B cell (primary cell): ENCODE measurements at regions not wholly inside any gene's neighbourhood (a gene's known extent, or its start where the extent isn't known, plus 50 kb on each side); places are given as distances from the start of the nearest gene placed in this dataset.
"Not testable (repeated sequence)": the region's sequence is repeated elsewhere in the genome, so short reads cannot be mapped to it uniquely, and the experiment has no call there.

Experiments used
- ATAC-seq: fragments of 200-7000 bp; cut with Tn5 transposase; one replicate; pipeline ENCODE4 v1.10.0; 2021; ENCODE audit warnings: low read depth, mild to moderate bottlenecking, moderate number of reproducible peaks, moderate library complexity
- CTCF ChIA-PET: fragments of 350-600 bp; sonication (Branson Sonifier 250); formaldehyde crosslinking; loops from one replicate; lab custom pipeline; 2021; ENCODE audit warnings: antibody characterized with exemption, inconsistent platforms; lab: Charles Lee
- POLR2A ChIA-PET: fragments of 350-600 bp; sonication (Branson Sonifier 250); formaldehyde crosslinking; loops from one replicate; lab custom pipeline; 2021; ENCODE audit warnings: antibody characterized with exemption; lab: Charles Lee
- DNase-seq: peaks from one replicate; pipeline ENCODE4 v3.0.0; 2013
- H2AFZ ChIP-seq: 2 replicates; pipeline ENCODE4 v1.6.1; 2012; ENCODE audit warnings: mild to moderate bottlenecking, low read depth, low read length; ENCODE audit not compliant: insufficient read depth, poor library complexity, severe bottlenecking
- H3K27ac ChIP-seq, 2 donors: 1 replicate in 1 of 2; 2 replicates in 1 of 2; pipeline ENCODE4 v1.5.1; 2012 to 2013; ENCODE audit warnings: low read length in 2 of 2, mild to moderate bottlenecking in 2 of 2, moderate library complexity in 1 of 2
- H3K27me3 ChIP-seq, 4 experiments: fragments of 200-600 bp in 1 of 4; sonication (generic) in 1 of 4; replicated peaks in 1 of 4; 1 replicate in 2 of 4; 2 replicates in 2 of 4; pipeline versions ENCODE4 v1.6.1 to v1.7.0; 2013 to 2016; ENCODE audit warnings: low read length in 3 of 4, mild to moderate bottlenecking in 2 of 4, mixed read lengths in 1 of 4, moderate library complexity in 1 of 4; ENCODE audit not compliant: insufficient read depth in 4 of 4, control insufficient read depth in 3 of 4; ENCODE audit errors: control extremely low read depth in 1 of 4
- H3K36me3 ChIP-seq, 2 experiments: replicated peaks in 1 of 2; 1 replicate in 1 of 2; 2 replicates in 1 of 2; pipeline versions ENCODE4 v1.6.1 to v1.7.1; 2013; ENCODE audit warnings: low read length in 1 of 2; ENCODE audit not compliant: insufficient read depth in 2 of 2, control insufficient read depth in 1 of 2; ENCODE audit errors: control extremely low read depth in 1 of 2, extremely low read depth in 1 of 2
- H3K4me1 ChIP-seq, 2 donors: fragments of 200-600 bp in 1 of 2; sonication (generic) in 1 of 2; 1 replicate in 1 of 2; 2 replicates in 1 of 2; pipeline versions ENCODE4 v1.5.1 to v1.6.1; 2013 to 2017; ENCODE audit warnings: low read length in 2 of 2; ENCODE audit not compliant: control insufficient read depth in 2 of 2, insufficient read depth in 2 of 2
- H3K4me2 ChIP-seq: replicated peaks from 2 replicates; pipeline ENCODE3; 2012; ENCODE audit warnings: mild to moderate bottlenecking, low read depth, low read length; ENCODE audit not compliant: poor library complexity, severe bottlenecking
- H3K4me3 ChIP-seq, 5 experiments: fragments of 200-600 bp in 1 of 5; sonication (generic) in 1 of 5; 1 replicate in 3 of 5; 2 replicates in 2 of 5; pipeline versions ENCODE4 v1.5.1 to v1.7.0; 2011 to 2016; ENCODE audit warnings: low read length in 4 of 5, mild to moderate bottlenecking in 4 of 5, low read depth in 2 of 5, control low read depth in 1 of 5, moderate library complexity in 1 of 5; ENCODE audit not compliant: insufficient read depth in 1 of 5; ENCODE audit errors: control extremely low read depth in 1 of 5, extremely low read depth in 1 of 5
- H3K79me2 ChIP-seq: fragments of 200-600 bp; sonication (generic); one replicate; pipeline ENCODE4 v1.6.0; 2016; ENCODE audit warnings: low read length; ENCODE audit not compliant: control insufficient read depth, insufficient read depth
- H3K9ac ChIP-seq: fragments of 200-600 bp; sonication (generic); 2 replicates; pipeline ENCODE4 v1.6.1; 2017; ENCODE audit warnings: mild to moderate bottlenecking, low read length, moderate library complexity
- H3K9me3 ChIP-seq, 3 donors: one replicate each; pipeline versions ENCODE4 v1.6.1 to v1.7.1; 2013; ENCODE audit warnings: low read length in 2 of 3; ENCODE audit not compliant: control insufficient read depth in 2 of 3, insufficient read depth in 1 of 3; ENCODE audit errors: control extremely low read depth in 1 of 3
- H4K20me1 ChIP-seq: 2 replicates; pipeline ENCODE4 v1.6.0; 2012; ENCODE audit warnings: mild to moderate bottlenecking, low read length; ENCODE audit not compliant: insufficient read depth, control insufficient read depth, poor library complexity, severe bottlenecking
- H3K27ac Mint-ChIP-seq: one replicate; pipeline ENCODE4 v1.8.0; 2021; ENCODE audit warnings: mixed read lengths
- H3K27me3 Mint-ChIP-seq: one replicate; pipeline ENCODE4 v1.8.0; 2021; ENCODE audit warnings: mixed read lengths
- H3K4me1 Mint-ChIP-seq: one replicate; pipeline ENCODE4 v1.8.0; 2021; ENCODE audit warnings: mixed read lengths
- H3K4me3 Mint-ChIP-seq: one replicate; pipeline ENCODE4 v1.8.0; 2021; ENCODE audit warnings: mixed read lengths
- H3K9me3 Mint-ChIP-seq: one replicate; pipeline ENCODE4 v1.8.0; 2022; ENCODE audit warnings: mixed read lengths; ENCODE audit not compliant: insufficient read depth
- CTCF ChIP-seq: fragments of 200-600 bp; IDR thresholded peaks from one replicate; pipeline ENCODE4 v1.8.0; 2022; ENCODE audit warnings: antibody characterized with exemption, mild to moderate bottlenecking
- EZH2 ChIP-seq: IDR thresholded peaks from 2 replicates; pipeline ENCODE4 v1.6.1; 2012; ENCODE audit warnings: borderline replicate concordance, low read depth, mild to moderate bottlenecking, moderate library complexity, low read length; ENCODE audit not compliant: insufficient read depth, poor library complexity, severe bottlenecking
- WGBS: methylation state at CpG from one replicate; pipeline ENCODE4 v1.1.5; 2013; ENCODE audit warnings: missing lambda C conversion rate; ENCODE audit not compliant: insufficient coverage; 5-methylcytosine and 5-hydroxymethylcytosine counted together
- intact Hi-C: fragments of 100-400 bp; cut with micrococcal nuclease; formaldehyde crosslinking; loops from one replicate; pipeline ENCODE4 v1.10.0; 2022

GRCh38 chr1:120954736-120955135 is 65.2 kb downstream of the PPIAL4A start:
- 93% methylated on average over 20 of the region's 21 CpGs for WGBS
- ATAC-seq (no peak), DNase-seq (no peak)
- no peaks in the 10 kb centered on the region for H3K79me2 ChIP-seq
- ChIA-PET POLR2A (no interaction called here), CTCF (no interaction called here)
- Mint-ChIP-seq H3K9me3 (no peaks in the 10 kb centered on the region), H3K27me3 (no peaks in the 10 kb centered on the region), H3K4me3 (no peak overlapping the region), H3K27ac (no peak overlapping the region), H3K4me1 (no peaks in the 10 kb centered on the region)
- TF ChIP-seq CTCF (no peak), EZH2 (no peak)
- H3K9ac ChIP-seq: no peak overlapping the region
- no peak overlapping the region for H3K27ac ChIP-seq
- no peaks in the 10 kb centered on the region for H4K20me1 ChIP-seq
- H3K9me3 ChIP-seq: peaks cover 0 to 2% (median 0%) of the 10 kb centered on the region in 3 donors
- peaks cover 0 to 7% of the 10 kb centered on the region in 2 experiments for H3K36me3 ChIP-seq
- intact Hi-C loops: no loop called here
- no peaks in the 10 kb centered on the region for H3K27me3 ChIP-seq
- H3K4me2 ChIP-seq: no peak overlapping the region
- no peak overlapping the region for H3K4me3 ChIP-seq
- H3K4me1 ChIP-seq: no peaks in the 10 kb centered on the region
- H2AFZ ChIP-seq: no peak overlapping the region

- intact Hi-C loops, H3K9ac ChIP-seq: not testable (repeated sequence)
- WGBS: 82% methylated on average over 2 of the region's 2 CpGs
Observed at GRCh38 chr1:120955961-120956360, 66.4 kb downstream of the PPIAL4A start.

GRCh38 chr1:120966018-120966417 is 76.4 kb downstream of the PPIAL4A start:
- H4K20me1 ChIP-seq, POLR2A ChIA-PET, H2AFZ ChIP-seq, H3K9ac ChIP-seq, CTCF ChIA-PET, H3K36me3 ChIP-seq, H3K27ac ChIP-seq, H3K4me1 Mint-ChIP-seq, H3K27ac Mint-ChIP-seq, H3K4me3 Mint-ChIP-seq, ATAC-seq, H3K27me3 Mint-ChIP-seq, intact Hi-C loops, H3K27me3 ChIP-seq, H3K4me1 ChIP-seq, H3K9me3 Mint-ChIP-seq, H3K4me2 ChIP-seq, H3K9me3 ChIP-seq, H3K4me3 ChIP-seq, DNase-seq, H3K79me2 ChIP-seq: not testable (repeated sequence)
- no CpG with 5 or more reads among the region's 5 CpGs for WGBS

More at GRCh38 chr1:120955961-120956360, 66.4 kb downstream of the PPIAL4A start:
- H3K9me3 ChIP-seq, H3K36me3 ChIP-seq, H2AFZ ChIP-seq, H3K27ac Mint-ChIP-seq, DNase-seq, H3K27me3 Mint-ChIP-seq, H3K9me3 Mint-ChIP-seq, H3K4me1 ChIP-seq, H3K4me1 Mint-ChIP-seq, H3K27me3 ChIP-seq, H3K4me2 ChIP-seq, H3K4me3 ChIP-seq, H3K79me2 ChIP-seq, H3K4me3 Mint-ChIP-seq, H4K20me1 ChIP-seq, CTCF ChIA-PET, POLR2A ChIA-PET, H3K27ac ChIP-seq, ATAC-seq: not testable (repeated sequence)
